ENCODE measurements at regions not wholly inside any gene's neighbourhood (a gene's known extent, or its start where the extent isn't known, plus 50 kb on each side); places are given as distances from the start of the nearest gene placed in this dataset.

- no peak for TF ChIP-seq POLR2A (IDR thresholded peaks at IDR 0.05)
- TF ChIP-seq CTCF (IDR thresholded peaks at IDR 0.05 in 4 of 5, conservative IDR thresholded peaks at IDR 0.05 in 1 of 5): no peak
Observed at GRCh38 chr2:11017921-11018320, 106.2 kb downstream of the KCNF1 start.
